Natural killer cell (primary cell): ENCODE measurements at regions not wholly inside any gene's neighbourhood (a gene's known extent, or its start where the extent isn't known, plus 50 kb on each side); places are given as distances from the start of the nearest gene placed in this dataset.

ENCODE experiments used
- ATAC-seq, 3 donors: fragments of 150-1000 bp in 2 of 3; fragments of 200-7000 bp in 1 of 3; cut with Tn5 transposase; 1 replicate in 1 of 3; 2 replicates in 2 of 3; pipeline ENCODE4 v1.10.0; 2021; ENCODE audit warnings: mild to moderate bottlenecking in 2 of 3, moderate library complexity in 2 of 3
- DNase-seq, 2 donors: peaks; one replicate each; pipeline versions ENCODE4 v3.0.0 to v3.0.0-alpha.2; 2013 to 2021; ENCODE audit warnings: mixed read lengths in 1 of 2
- H3K27ac ChIP-seq: one replicate; pipeline ENCODE4 v1.5.1; 2013; ENCODE audit warnings: mild to moderate bottlenecking, low read length
- H3K27me3 ChIP-seq: one replicate; pipeline ENCODE4 v1.6.1; 2013; ENCODE audit warnings: low read length; ENCODE audit not compliant: control insufficient read depth, insufficient read depth
- H3K36me3 ChIP-seq: one replicate; pipeline ENCODE4 v1.6.1; 2013; ENCODE audit warnings: low read length; ENCODE audit not compliant: control insufficient read depth, insufficient read depth
- H3K4me1 ChIP-seq: one replicate; pipeline ENCODE4 v1.6.1; 2013; ENCODE audit warnings: low read length; ENCODE audit not compliant: control insufficient read depth, insufficient read depth
- H3K4me3 ChIP-seq: one replicate; pipeline ENCODE4 v1.5.1; 2013; ENCODE audit warnings: low read length
- H3K9me3 ChIP-seq: one replicate; pipeline ENCODE4 v1.6.1; 2013; ENCODE audit warnings: low read length; ENCODE audit not compliant: control insufficient read depth, insufficient read depth
- H3K27ac Mint-ChIP-seq, 2 donors: one replicate each; pipeline ENCODE4 v1.8.0; 2022; ENCODE audit warnings: mild to moderate bottlenecking in 2 of 2, mixed read lengths in 2 of 2, moderate library complexity in 1 of 2
- H3K27me3 Mint-ChIP-seq, 2 donors: one replicate each; pipeline ENCODE4 v1.8.0; 2022; ENCODE audit warnings: low read depth in 2 of 2, mixed read lengths in 2 of 2
- H3K36me3 Mint-ChIP-seq: one replicate; pipeline ENCODE4 v1.8.0; 2022; ENCODE audit warnings: mixed read lengths
- H3K4me1 Mint-ChIP-seq, 2 donors: one replicate each; pipeline ENCODE4 v1.8.0; 2022; ENCODE audit warnings: mixed read lengths in 2 of 2
- H3K4me3 Mint-ChIP-seq: one replicate; pipeline ENCODE4 v1.8.0; 2022; ENCODE audit warnings: mild to moderate bottlenecking, moderate library complexity, mixed read lengths
- H3K9me3 Mint-ChIP-seq, 2 donors: one replicate each; pipeline ENCODE4 v1.8.0; 2022; ENCODE audit warnings: mixed read lengths in 2 of 2
- CTCF ChIP-seq: fragments of 200-600 bp; IDR thresholded peaks from one replicate; pipeline ENCODE4 v1.8.0; 2022; ENCODE audit warnings: antibody characterized with exemption
- WGBS: methylation state at CpG from one replicate; pipeline ENCODE4 v1.1.7; 2013; ENCODE audit warnings: missing lambda C conversion rate; ENCODE audit not compliant: insufficient coverage; 5-methylcytosine and 5-hydroxymethylcytosine counted together
- intact Hi-C: fragments of 100-400 bp; cut with micrococcal nuclease; formaldehyde crosslinking; loops from one replicate; pipeline ENCODE4 v1.14.2; 2022

GRCh38 chr6:23055523-23055922 lies 486.2 kb downstream of the HDGFL1 start:
- Mint-ChIP-seq H3K9me3 (peaks cover 6 to 15% of the 10 kb centered on the region in 2 donors), H3K27ac (no peak overlapping the region), H3K36me3 (peaks cover 7% of the 10 kb centered on the region), H3K4me3 (no peak overlapping the region), H3K27me3 (no peaks in the 10 kb centered on the region), H3K4me1 (no peaks in the 10 kb centered on the region)
- Histone ChIP-seq H3K36me3 (no peaks in the 10 kb centered on the region), H3K9me3 (no peaks in the 10 kb centered on the region), H3K4me3 (no peak overlapping the region), H3K27me3 (no peaks in the 10 kb centered on the region), H3K4me1 (no peaks in the 10 kb centered on the region), H3K27ac (no peak overlapping the region)
- WGBS = 88% methylated on average over 4 of the region's 4 CpGs
- no peak for DNase-seq
- no peak for ATAC-seq
- no peak for TF ChIP-seq CTCF
- intact Hi-C loops = no loop called here

GRCh38 chr6:23073821-23074220 lies 504.5 kb downstream of the HDGFL1 start:
- WGBS = 73% methylated on average over 2 of the region's 2 CpGs
- no peak overlapping the region for H3K27ac Mint-ChIP-seq

GRCh38 chr6:23077772-23078171 lies 508.4 kb downstream of the HDGFL1 start:
- WGBS = 86% methylated on average over 3 of the region's 3 CpGs
- no peaks in the 10 kb centered on the region for H3K27me3 ChIP-seq
- H3K27me3 Mint-ChIP-seq = no peaks in the 10 kb centered on the region
- ATAC-seq (no peak), DNase-seq (no peak)
- no peak overlapping the region for H3K27ac ChIP-seq
- H3K9me3 ChIP-seq = no peaks in the 10 kb centered on the region
- no peak overlapping the region for H3K27ac Mint-ChIP-seq
- H3K4me1 ChIP-seq = no peaks in the 10 kb centered on the region
- no peaks in the 10 kb centered on the region for H3K4me1 Mint-ChIP-seq
- TF ChIP-seq CTCF = no peak
- H3K36me3 ChIP-seq = no peaks in the 10 kb centered on the region
- intact Hi-C loops = no loop called here
- no peak overlapping the region for H3K4me3 ChIP-seq
- peaks cover 9 to 25% of the 10 kb centered on the region in 2 donors for H3K9me3 Mint-ChIP-seq
- H3K4me3 Mint-ChIP-seq = no peak overlapping the region
- no peaks in the 10 kb centered on the region for H3K36me3 Mint-ChIP-seq

More at GRCh38 chr6:23073821-23074220, 504.5 kb downstream of the HDGFL1 start:
- H3K4me3 ChIP-seq = no peak overlapping the region
- H3K4me3 Mint-ChIP-seq = no peak overlapping the region
- no peaks in the 10 kb centered on the region for H3K36me3 Mint-ChIP-seq
- no peaks in the 10 kb centered on the region for H3K9me3 ChIP-seq
- H3K27me3 ChIP-seq = no peaks in the 10 kb centered on the region
- H3K36me3 ChIP-seq = no peaks in the 10 kb centered on the region
- H3K9me3 Mint-ChIP-seq = peaks cover 18 to 20% of the 10 kb centered on the region in 2 donors
- intact Hi-C loops = no loop called here
- DNase-seq (no peak), ATAC-seq (no peak)
- H3K4me1 ChIP-seq = no peaks in the 10 kb centered on the region
- no peak for TF ChIP-seq CTCF
- H3K27me3 Mint-ChIP-seq = no peaks in the 10 kb centered on the region
- no peak overlapping the region for H3K27ac ChIP-seq
- H3K4me1 Mint-ChIP-seq = no peaks in the 10 kb centered on the region

GRCh38 chr6:23081701-23082100 lies 512.3 kb downstream of the HDGFL1 start:
- Mint-ChIP-seq H3K9me3 (peaks cover 0 to 16% of the 10 kb centered on the region in 2 donors), H3K4me1 (no peaks in the 10 kb centered on the region), H3K4me3 (no peak overlapping the region), H3K27me3 (no peaks in the 10 kb centered on the region), H3K36me3 (no peaks in the 10 kb centered on the region), H3K27ac (no peak overlapping the region)
- Histone ChIP-seq H3K27me3 (no peaks in the 10 kb centered on the region), H3K9me3 (no peaks in the 10 kb centered on the region), H3K27ac (no peak overlapping the region), H3K4me1 (no peaks in the 10 kb centered on the region), H3K4me3 (no peak overlapping the region), H3K36me3 (no peaks in the 10 kb centered on the region)
- no peak for TF ChIP-seq CTCF
- intact Hi-C loops = no loop called here
- no CpG with 5 or more reads among the region's 1 CpG for WGBS
- DNase-seq = no peak
- no peak for ATAC-seq
